HepG2 (cell line): ENCODE measurements at regions not wholly inside any gene's neighbourhood (a gene's known extent, or its start where the extent isn't known, plus 50 kb on each side); places are given as distances from the start of the nearest gene placed in this dataset.

Experiments used
- ATAC-seq: fragments of 200-7000 bp; cut with Tn5 transposase; 3 replicates; pipeline ENCODE4 v1.9.1; 2020; ENCODE audit warnings: mild to moderate bottlenecking, moderate library complexity
- BruUV-seq: library from RNA; stranded (reverse); fragments of 400-500 nt; replicated peaks from 2 replicates; lab custom pipeline; 2021; lab: Mats Ljungman, UMichigan
- CTCF ChIA-PET: fragments of 300-600 bp; formaldehyde crosslinking; extraction: SDS; loops from one replicate; lab custom pipeline; 2021; ENCODE audit warnings: low total read pairs, inconsistent platforms, low intra/inter-chr PET ratio; lab: Yijun Ruan, JAX
- POLR2A ChIA-PET: fragments of 350-600 bp; sonication (Branson Sonifier 250); formaldehyde crosslinking; loops from one replicate; lab custom pipeline; 2020; ENCODE audit warnings: antibody characterized with exemption, inconsistent platforms; lab: Yijun Ruan, JAX
- DNase-seq: peaks from one replicate; pipeline ENCODE4 v3.0.0-alpha.2; 2015; ENCODE audit warnings: low spot score
- FAIRE-seq: peaks from 3 replicates; lab custom pipeline; 2011; peaks lifted over from hg19 to GRCh38; lab: Jason Lieb, UNC
- H2AFZ ChIP-seq: one replicate; pipeline ENCODE4 v1.6.1; 2011; ENCODE audit warnings: low read length, inconsistent platforms
- H3K27ac ChIP-seq: fragments of 300-600 bp; 3 replicates; pipeline ENCODE4 v1.8.0; 2011; ENCODE audit warnings: mixed run types, mild to moderate bottlenecking, mixed read lengths, low read length, inconsistent platforms; ENCODE audit not compliant: insufficient read depth; ENCODE audit errors: extremely low read length
- H3K27me3 ChIP-seq, 2 experiments: fragments of 200-600 bp in 1 of 2; 2 replicates in 1 of 2; 3 replicates in 1 of 2; pipeline versions ENCODE4 v1.6.0 to v1.8.0; 2011; ENCODE audit warnings: low read length in 2 of 2, mild to moderate bottlenecking in 2 of 2, moderate library complexity in 2 of 2, inconsistent platforms in 1 of 2; ENCODE audit not compliant: insufficient read depth in 2 of 2, control insufficient read depth in 1 of 2
- H3K36me3 ChIP-seq, 2 experiments: fragments of 200-600 bp in 1 of 2; replicated peaks in 1 of 2; 2 replicates in 1 of 2; 3 replicates in 1 of 2; pipeline versions ENCODE4 v1.5.1 to v1.8.0; 2011; ENCODE audit warnings: low read length in 2 of 2, inconsistent platforms in 1 of 2; ENCODE audit not compliant: insufficient read depth in 2 of 2, control insufficient read depth in 1 of 2
- H3K4me1 ChIP-seq: 2 replicates; pipeline ENCODE4 v1.5.1; 2012; ENCODE audit warnings: low read length, inconsistent platforms; ENCODE audit not compliant: insufficient read depth
- H3K4me2 ChIP-seq: 2 replicates; pipeline ENCODE4 v1.6.0; 2011; ENCODE audit warnings: low read depth, low read length, inconsistent platforms
- H3K4me3 ChIP-seq, 3 experiments: fragments of 200-600 bp in 1 of 3; sonication (generic), shearing (Covaris generic) in 1 of 3; replicated peaks in 1 of 3; 2 replicates each; pipeline ENCODE4 v1.5.1; 2011 to 2016; ENCODE audit warnings: low read length in 3 of 3, inconsistent platforms in 2 of 3, low read depth in 2 of 3, mild to moderate bottlenecking in 2 of 3, control low read depth in 1 of 3, mixed read lengths in 1 of 3; ENCODE audit not compliant: insufficient read depth in 1 of 3
- H3K79me2 ChIP-seq: one replicate; pipeline ENCODE4 v1.6.1; 2011; ENCODE audit warnings: low read length, inconsistent platforms; ENCODE audit not compliant: insufficient read depth
- H3K9ac ChIP-seq: 2 replicates; pipeline ENCODE4 v1.6.0; 2011; ENCODE audit warnings: mild to moderate bottlenecking, low read depth, low read length, inconsistent platforms; ENCODE audit not compliant: insufficient read depth
- H3K9me3 ChIP-seq: 2 replicates; pipeline ENCODE4 v1.5.1; 2012; ENCODE audit warnings: mild to moderate bottlenecking, low read length
- H4K20me1 ChIP-seq: 2 replicates; pipeline ENCODE4 v1.6.0; 2011; ENCODE audit warnings: inconsistent platforms, mild to moderate bottlenecking, low read length, moderate library complexity; ENCODE audit not compliant: insufficient read depth
- ADNP ChIP-seq: sonication (generic); formaldehyde crosslinking; IDR thresholded peaks from 2 replicates; pipeline ENCODE4 v1.4.0; 2020; ENCODE audit warnings: missing genetic modification reagents
- AHR ChIP-seq: IDR thresholded peaks from 2 replicates; pipeline ENCODE4 v1.6.1; 2018; ENCODE audit warnings: missing genetic modification reagents, missing compliant biosample characterization
- MAFG ChIP-seq: sonication (generic); formaldehyde crosslinking; IDR thresholded peaks from 2 replicates; pipeline ENCODE4 v1.5.1; 2020; ENCODE audit warnings: mild to moderate bottlenecking, missing genetic modification reagents
- MXD4 ChIP-seq: IDR thresholded peaks from 2 replicates; pipeline ENCODE4 v1.6.1; 2016; ENCODE audit warnings: mild to moderate bottlenecking, missing biosample characterization, missing genetic modification reagents
- PRDM4 ChIP-seq: sonication (generic); formaldehyde crosslinking; IDR thresholded peaks from 2 replicates; pipeline ENCODE4 v1.9.0; 2021; ENCODE audit warnings: missing genetic modification reagents, borderline replicate concordance
- RAD51 ChIP-seq: fragments of 450-650 bp; IDR thresholded peaks from 2 replicates; pipeline ENCODE4 v1.6.1; 2016; ENCODE audit warnings: borderline replicate concordance
- RARA ChIP-seq: IDR thresholded peaks from 2 replicates; pipeline ENCODE4 v1.6.1; 2016; ENCODE audit warnings: missing genetic modification reagents, missing compliant biosample characterization
- ZNF407 ChIP-seq: sonication (generic); formaldehyde crosslinking; IDR thresholded peaks from one replicate; pipeline ENCODE4 v1.5.1; 2020; ENCODE audit warnings: mild to moderate bottlenecking, missing genetic modification reagents; ENCODE audit errors: not compliant biosample characterization
- ZNF510 ChIP-seq: sonication (generic); formaldehyde crosslinking; IDR thresholded peaks from 2 replicates; pipeline ENCODE4 v1.4.0; 2020; ENCODE audit warnings: low read depth, mild to moderate bottlenecking, missing genetic modification reagents
- ZNF572 ChIP-seq: sonication (generic); formaldehyde crosslinking; IDR thresholded peaks from 2 replicates; pipeline ENCODE4 v1.5.1; 2020; ENCODE audit warnings: mild to moderate bottlenecking, missing genetic modification reagents
- ZNF605 ChIP-seq: sonication (generic); formaldehyde crosslinking; IDR thresholded peaks from 2 replicates; pipeline ENCODE4 v1.8.0; 2022; ENCODE audit warnings: mild to moderate bottlenecking, missing genetic modification reagents
- in situ Hi-C: cut with HindIII; loops from 2 replicates; pipeline ENCODE4 v1.10.0; 2017; ENCODE audit warnings: low pct_unique_long_range_greater_than_20kb; ENCODE audit not compliant: extremely low pct_ligation_motif_present
- intact Hi-C: fragments of 100-400 bp; cut with micrococcal nuclease; formaldehyde crosslinking; loops from one replicate; pipeline ENCODE4 v1.10.0; 2022; ENCODE audit not compliant: unreplicated experiment

GRCh38 chr21:20276377-20276776, 721.8 kb upstream of the NCAM2 start:
- H4K20me1 ChIP-seq, result no peaks in the 10 kb centered on the region
- H3K79me2 ChIP-seq, result no peaks in the 10 kb centered on the region
- intact Hi-C loops (no loop called here), in situ Hi-C loops (no loop called here)
- H3K4me1 ChIP-seq, result no peaks in the 10 kb centered on the region
- DNase-seq, result no peak
- no peak overlapping the region for H2AFZ ChIP-seq
- FAIRE-seq, result no peak
- POLR2A ChIA-PET, result no interaction called here
- no peaks in the 10 kb centered on the region for H3K27me3 ChIP-seq
- no TSS peak for BruUV-seq
- no peak overlapping the region for H3K9ac ChIP-seq
- CTCF ChIA-PET, result no interaction called here
- peaks cover 87% of the 10 kb centered on the region for H3K9me3 ChIP-seq
- H3K4me2 ChIP-seq, result no peak overlapping the region
- no peak for ATAC-seq
- H3K27ac ChIP-seq, result no peak overlapping the region
- TF ChIP-seq ZNF572 (CRISPR knock-in tag), result no peak
- TF ChIP-seq PRDM4 (CRISPR knock-in tag), result no peak
- no peak for TF ChIP-seq ZNF407 (CRISPR knock-in tag)
- TF ChIP-seq AHR (CRISPR knock-in tag), result no peak
- TF ChIP-seq MXD4 (CRISPR knock-in tag), result no peak
- TF ChIP-seq ZNF510 (CRISPR knock-in tag), result no peak
- no peak for TF ChIP-seq RARA
- TF ChIP-seq RAD51, result no peak
- TF ChIP-seq ZNF605 (CRISPR knock-in tag), result no peak
- TF ChIP-seq ADNP (CRISPR knock-in tag), result no peak
- TF ChIP-seq MAFG (CRISPR knock-in tag), result no peak
- no peak overlapping the region for H3K4me3 ChIP-seq
- H3K36me3 ChIP-seq, result no peaks in the 10 kb centered on the region
